ENCODE measurements at regions not wholly inside any gene's neighbourhood (a gene's known extent, or its start where the extent isn't known, plus 50 kb on each side); places are given as distances from the start of the nearest gene placed in this dataset.
"Not testable (repeated sequence)": the region's sequence is repeated elsewhere in the genome, so short reads cannot be mapped to it uniquely, and the experiment has no call there.

DNA sequence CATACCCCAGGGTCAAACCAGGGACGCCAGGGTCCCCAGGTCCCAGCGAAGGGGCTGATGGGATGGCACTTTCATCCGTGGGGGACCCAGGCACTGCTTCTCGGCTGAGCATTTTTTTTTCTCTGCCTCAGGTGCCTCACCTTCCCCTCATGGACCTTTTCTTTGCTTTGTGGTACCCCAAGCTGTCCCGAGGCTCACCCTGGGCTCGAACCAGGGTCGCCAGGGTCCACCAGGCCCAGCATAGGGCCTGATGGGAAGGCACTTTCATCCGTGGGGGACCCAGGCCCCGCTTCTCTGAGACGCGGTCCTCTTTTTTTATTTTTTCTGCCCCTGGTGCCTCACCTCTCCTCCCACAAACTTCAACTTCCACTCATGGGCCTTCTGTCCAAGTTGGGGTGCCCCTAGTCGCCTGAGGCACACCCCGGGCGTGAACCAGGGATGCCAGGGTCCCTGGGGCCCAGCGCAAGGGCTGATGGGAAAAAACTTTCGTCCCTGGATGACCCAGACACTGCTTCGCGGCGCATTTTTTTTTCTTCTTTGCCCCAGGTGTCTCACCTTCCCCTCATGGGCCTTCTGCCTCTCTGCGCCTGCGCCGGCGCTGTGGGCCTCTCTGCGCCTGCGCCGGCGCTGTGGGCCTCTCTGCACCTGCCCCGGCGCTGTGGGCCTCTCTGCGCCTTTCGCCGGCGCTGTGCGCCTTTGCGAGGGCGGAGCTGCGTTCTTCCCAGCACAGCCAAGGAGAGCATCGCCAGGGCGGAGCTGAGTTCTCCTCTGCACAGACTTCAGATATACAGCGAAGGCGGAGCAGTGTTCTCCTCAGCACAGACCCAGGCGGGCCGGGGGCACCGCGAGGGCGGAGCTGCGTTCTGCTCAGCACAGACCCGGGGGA lies 533.3 kb downstream of the CWH43 start:
- H3K4me2 ChIP-seq (ENCODE audit: insufficient read depth in 1 of 2, low read depth in 2 of 2, low read length in 2 of 2); H3K14ac ChIP-seq (ENCODE audit: insufficient read length); H2AFZ ChIP-seq (ENCODE audit: low read length); H3K79me2 ChIP-seq (ENCODE audit: control insufficient read depth in 1 of 2, insufficient read depth in 2 of 2, low read length in 2 of 2); H2BK120ac ChIP-seq (replicated peaks; ENCODE audit: low read depth, low read length); H4K8ac ChIP-seq (ENCODE audit: extremely low read depth, insufficient read depth, low read length); H4K91ac ChIP-seq (replicated peaks; ENCODE audit: insufficient read length, low read length); H4K20me1 ChIP-seq (replicated peaks in 1 of 2; ENCODE audit: control insufficient read depth in 1 of 2, insufficient read depth in 2 of 2, low read length in 2 of 2); CTCF ChIA-PET (ENCODE audit: partially characterized antibody); H3K56ac ChIP-seq (replicated peaks; ENCODE audit: insufficient read length, low read depth, low read length); H3K27me3 ChIP-seq (replicated peaks in 1 of 4; ENCODE audit: control insufficient read depth in 3 of 4, extremely low read depth in 1 of 4, insufficient read depth in 3 of 4, low read length in 3 of 4); POLR2A ChIA-PET (ENCODE audit: partially characterized antibody); H2BK20ac ChIP-seq (ENCODE audit: low read length); H3K79me1 ChIP-seq (ENCODE audit: low read depth, low read length); H2BK5ac ChIP-seq (ENCODE audit: low read depth, low read length); H3K4me3 ChIP-seq (ENCODE audit: extremely low read depth in 1 of 4, insufficient read depth in 2 of 4, low read depth in 3 of 4, low read length in 4 of 4); H2BK15ac ChIP-seq (ENCODE audit: low read length); H3K36me3 ChIP-seq (ENCODE audit: control insufficient read depth in 2 of 4, insufficient read depth in 4 of 4, low read length in 3 of 4); H2AK5ac ChIP-seq (ENCODE audit: low read depth, low read length); H3K23me2 ChIP-seq (ENCODE audit: low read depth, low read length); H2BK12ac ChIP-seq (ENCODE audit: low read depth, low read length); H3K27ac ChIP-seq (ENCODE audit: low read depth, low read length); H4K5ac ChIP-seq (ENCODE audit: insufficient read length, low read depth, low read length); H3K23ac ChIP-seq (ENCODE audit: insufficient read length); H3K9ac ChIP-seq (replicated peaks in 1 of 4; ENCODE audit: extremely low read depth in 1 of 4, low read depth in 3 of 4, low read length in 3 of 4); H3K4me1 ChIP-seq (replicated peaks in 1 of 4; ENCODE audit: control insufficient read depth in 3 of 4, insufficient read depth in 4 of 4, low read length in 3 of 4); FAIRE-seq; H3K4ac ChIP-seq (replicated peaks; ENCODE audit: insufficient read length, low read depth, low read length); DNase-seq (ENCODE audit: low read depth in 1 of 2, low spot score in 2 of 2); H3K18ac ChIP-seq (ENCODE audit: extremely low read depth, low read length): not testable (repeated sequence)
- peaks cover 11 to 57% of the 10 kb centered on the region in 2 experiments for H3K9me3 ChIP-seq (ENCODE audit: insufficient read depth in 2 of 2, low read depth in 1 of 2, low read length in 1 of 2)
- 85% methylated on average over 30 of the region's 48 CpGs; no CpG with 5 or more reads in 1 of the 2 experiments for WGBS, 2 experiments (ENCODE audit: extremely low coverage in 1 of 2, insufficient coverage in 1 of 2, insufficient read length in 1 of 2, insufficient replicate concordance in 2 of 2, low coverage in 1 of 2, low lambda C conversion rate in 2 of 2, missing lambda C conversion rate in 1 of 2)

Measured in H1 (cell line).